Aorta (tissue), 5 donors: ENCODE measurements at regions not wholly inside any gene's neighbourhood (a gene's known extent, or its start where the extent isn't known, plus 50 kb on each side); places are given as distances from the start of the nearest gene placed in this dataset.

Experiments
- ATAC-seq: fragments of 200-7000 bp; cut with Tn5 transposase; one replicate; pipeline ENCODE4 v1.9.1; 2022; ENCODE audit warnings: moderate library complexity; ENCODE audit not compliant: low FRiP score
- DNase-seq, 2 donors: peaks; one replicate each; pipeline ENCODE4 v3.0.0-alpha.2; 2020
- H3K27ac ChIP-seq, 2 donors: one replicate each; pipeline ENCODE4 v1.5.1; 2013; ENCODE audit warnings: low read length in 2 of 2, mild to moderate bottlenecking in 2 of 2, moderate library complexity in 2 of 2, control low read depth in 1 of 2, inconsistent platforms in 1 of 2, low read depth in 1 of 2
- H3K27me3 ChIP-seq, 2 donors: one replicate each; pipeline ENCODE4 v1.6.1; 2013; ENCODE audit warnings: control low read depth in 1 of 2, low read length in 1 of 2, mild to moderate bottlenecking in 1 of 2, moderate library complexity in 1 of 2; ENCODE audit not compliant: insufficient read depth in 2 of 2, control insufficient read depth in 1 of 2
- H3K36me3 ChIP-seq, 2 donors: one replicate each; pipeline ENCODE4 v1.6.1; 2013; ENCODE audit warnings: control low read depth in 1 of 2, low read length in 1 of 2, mild to moderate bottlenecking in 1 of 2; ENCODE audit not compliant: insufficient read depth in 2 of 2, control insufficient read depth in 1 of 2
- H3K4me1 ChIP-seq, 2 donors: one replicate each; pipeline ENCODE4 v1.6.1; 2013; ENCODE audit warnings: low read length in 2 of 2, control low read depth in 1 of 2, mild to moderate bottlenecking in 1 of 2, moderate library complexity in 1 of 2; ENCODE audit not compliant: insufficient read depth in 2 of 2, control insufficient read depth in 1 of 2
- H3K4me3 ChIP-seq, 2 donors: one replicate each; pipeline ENCODE4 v1.5.1; 2013; ENCODE audit warnings: low read length in 2 of 2, control low read depth in 1 of 2, mild to moderate bottlenecking in 1 of 2
- H3K9me3 ChIP-seq: one replicate; pipeline ENCODE4 v1.6.1; 2013; ENCODE audit warnings: mild to moderate bottlenecking, low read length; ENCODE audit not compliant: control insufficient read depth
- WGBS, 2 donors: extraction: QIAGEN DNeasy Blood & Tissue Kit; methylation state at CpG; one replicate each; pipeline ENCODE4 v1.1.7; 2013; 5-methylcytosine and 5-hydroxymethylcytosine counted together
- intact Hi-C, 2 donors: fragments of 100-400 bp; cut with DNase I; formaldehyde crosslinking; loops; one replicate each; pipeline versions ENCODE4 v1.14.2 to v1.15.0; 2022
- donor health status: healthy with polysubstance abuse.
- donor health status: Bipolar disorder and iron deficiency.
- donor health status: DM: no; HTN: no; CAD: no.
- donor health status: DM: no; HTN: no; CAD: no.
- donor health status: DM: yes; HTN: yes; CAD: no.

DNA sequence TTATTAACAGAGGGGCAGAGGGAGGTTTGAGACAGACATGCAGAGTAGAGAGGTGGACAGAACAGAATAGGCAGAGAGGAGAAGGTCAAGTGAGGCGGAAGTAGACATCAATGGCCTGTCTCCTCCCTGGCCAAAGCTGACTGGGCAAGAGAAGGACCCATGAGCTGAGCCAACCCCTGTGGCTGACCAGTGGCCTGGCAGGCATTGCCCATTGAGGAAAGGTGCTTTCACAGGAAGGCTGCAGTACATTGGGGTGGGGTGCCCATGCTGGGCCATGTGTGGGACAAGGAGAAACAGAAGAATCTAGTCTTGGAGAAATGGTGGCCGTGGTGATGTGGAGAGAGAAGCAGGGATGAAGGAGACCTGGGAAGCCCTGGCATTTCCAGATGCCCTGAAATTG lies 76.0 kb downstream of the MYEOV start:
- no peak for ATAC-seq
- WGBS, 2 donors: 97 to 98% methylated on average over 2 of the region's 2 CpGs
- Histone ChIP-seq H3K4me1 (no peaks in the 10 kb centered on the region), H3K27ac (no peak overlapping the region), H3K9me3 (no peaks in the 10 kb centered on the region), H3K36me3 (no peaks in the 10 kb centered on the region), H3K27me3 (no peaks in the 10 kb centered on the region), H3K4me3 (no peak overlapping the region)
- intact Hi-C loops: no loop called here
- DNase-seq: no peak

DNA sequence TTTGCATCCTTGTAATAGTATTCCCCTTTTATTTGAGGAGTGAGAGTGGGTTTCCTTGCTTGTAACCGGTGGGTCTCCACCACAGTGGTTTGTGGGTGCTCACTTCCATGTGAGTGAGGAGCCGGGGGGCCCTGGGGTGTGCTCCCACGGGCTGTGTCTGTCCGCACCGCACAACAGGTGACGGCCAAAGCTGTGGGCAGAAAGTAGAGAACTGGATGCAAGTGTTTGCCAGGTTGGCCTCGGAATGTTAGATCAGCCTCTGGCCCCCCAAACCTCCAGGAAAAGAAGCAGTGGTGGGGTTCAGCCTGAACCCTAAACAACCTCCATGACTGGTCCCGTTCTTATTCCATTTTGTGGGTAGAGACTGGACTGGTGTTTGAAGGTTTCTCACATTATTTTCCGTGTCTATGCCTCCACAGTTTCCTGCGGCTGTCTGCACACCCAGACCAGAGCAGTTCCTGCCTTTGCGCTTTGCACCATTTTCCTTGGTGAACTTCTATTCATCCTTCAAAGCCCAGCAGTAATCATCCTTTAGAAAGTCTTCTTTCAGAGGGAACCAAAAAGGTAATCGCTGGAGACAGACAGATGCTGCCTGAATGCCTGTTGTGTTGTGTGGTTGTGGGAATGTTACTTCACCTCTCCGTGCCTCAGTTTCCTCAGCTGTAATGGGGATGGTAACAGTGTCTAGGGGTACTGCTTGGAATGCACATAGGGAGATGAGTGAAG lies 77.2 kb downstream of the MYEOV start:
- ATAC-seq: no peak
- no peak overlapping the region for H3K27ac ChIP-seq
- H3K4me3 ChIP-seq: no peak overlapping the region
- H3K36me3 ChIP-seq: no peaks in the 10 kb centered on the region
- WGBS, 2 donors: 95 to 97% methylated on average over 13 of the region's 13 CpGs
- no peaks in the 10 kb centered on the region for H3K27me3 ChIP-seq
- no peaks in the 10 kb centered on the region for H3K4me1 ChIP-seq
- DNase-seq: no peak
- H3K9me3 ChIP-seq: no peaks in the 10 kb centered on the region
- intact Hi-C loops: no loop called here

DNA sequence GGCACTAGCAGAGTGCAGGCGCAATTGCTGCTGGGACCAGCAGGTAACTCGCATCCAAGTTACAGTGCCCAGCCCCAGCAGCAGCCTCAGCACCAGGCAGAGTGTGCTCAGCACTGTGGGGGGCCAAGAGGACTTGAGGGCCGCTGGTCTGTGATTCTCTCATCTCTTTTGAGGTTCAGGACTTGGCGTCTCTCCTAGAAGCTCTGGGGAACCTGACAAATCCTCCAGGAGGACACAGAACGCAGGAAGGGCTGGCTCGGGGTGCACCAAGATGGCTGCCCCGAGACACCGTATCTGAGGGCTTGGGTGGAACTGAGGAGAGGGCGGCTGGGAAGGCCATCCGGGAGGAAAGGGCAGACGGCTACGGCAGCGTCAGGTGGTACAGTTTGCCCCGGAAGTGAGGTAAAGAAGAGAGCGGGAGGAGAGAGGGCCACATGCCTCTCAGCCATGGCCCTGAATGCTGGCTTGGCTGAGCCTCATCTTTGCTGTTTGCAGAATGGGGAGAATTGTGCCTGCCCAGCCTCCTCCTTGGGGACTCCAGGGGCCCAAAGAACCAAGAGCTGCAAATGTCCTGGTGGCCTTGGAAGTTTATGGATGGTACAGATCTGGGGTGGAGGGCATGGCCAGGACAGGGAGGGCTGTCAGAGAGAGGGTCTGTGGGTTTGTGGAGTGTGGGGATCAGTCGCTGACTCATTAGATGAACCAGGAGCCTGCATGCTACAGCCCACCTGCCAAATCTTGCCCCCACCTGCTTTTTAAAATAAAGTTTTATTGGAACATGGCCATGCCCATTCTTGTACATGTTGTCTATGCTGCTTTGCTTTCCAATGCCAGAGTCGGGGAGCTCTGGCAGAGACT lies 78.0 kb downstream of the MYEOV start:
- Histone ChIP-seq H3K4me3 (no peak overlapping the region), H3K9me3 (no peaks in the 10 kb centered on the region), H3K27me3 (no peaks in the 10 kb centered on the region), H3K4me1 (no peaks in the 10 kb centered on the region), H3K36me3 (no peaks in the 10 kb centered on the region), H3K27ac (no peak overlapping the region)
- peak in 1 of 2 donors; percentile 65 for DNase-seq
- no peak for ATAC-seq
- intact Hi-C loops: no loop called here
- WGBS, 2 donors: 90 to 92% methylated on average over 17 of the region's 17 CpGs

DNA sequence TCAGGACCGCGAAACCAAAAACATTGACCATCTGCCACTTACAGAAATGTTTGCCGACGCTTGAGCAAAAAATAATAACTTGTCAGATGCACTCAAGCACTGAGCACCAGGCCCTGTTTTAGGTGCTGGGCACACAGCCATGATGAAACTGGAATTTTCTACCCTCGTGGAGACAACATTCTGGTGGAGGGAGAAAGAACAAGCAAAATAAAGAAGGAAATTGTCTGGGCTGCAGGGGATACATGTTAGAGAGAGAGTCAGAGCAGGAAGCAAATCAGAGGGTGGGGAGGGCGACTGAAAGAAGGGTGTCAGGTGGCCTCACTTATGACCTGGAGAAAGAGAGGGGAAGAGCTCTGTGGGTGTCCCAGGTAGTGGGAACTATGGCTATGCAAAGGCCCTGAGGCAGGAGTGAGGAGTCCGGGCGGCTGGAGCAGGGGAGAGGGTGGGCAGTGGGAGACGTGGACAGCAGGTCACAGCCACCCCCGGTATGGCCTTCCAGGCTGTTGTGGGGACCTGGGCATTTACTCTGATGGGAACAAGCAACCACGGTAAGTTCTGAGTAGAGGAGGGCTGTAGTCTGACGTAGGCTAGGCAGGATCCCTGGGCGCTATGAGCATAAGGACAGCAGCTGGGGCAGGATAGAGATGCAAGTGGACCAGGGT lies 78.8 kb downstream of the MYEOV start:
- H3K9me3 ChIP-seq: no peaks in the 10 kb centered on the region
- intact Hi-C loops: no loop called here
- H3K27ac ChIP-seq: no peak overlapping the region
- 90 to 91% methylated on average over 13 of the region's 13 CpGs for WGBS, 2 donors
- no peak for ATAC-seq
- H3K27me3 ChIP-seq: no peaks in the 10 kb centered on the region
- H3K4me1 ChIP-seq: no peaks in the 10 kb centered on the region
- no peak for DNase-seq
- H3K36me3 ChIP-seq: no peaks in the 10 kb centered on the region
- no peak overlapping the region for H3K4me3 ChIP-seq

DNA sequence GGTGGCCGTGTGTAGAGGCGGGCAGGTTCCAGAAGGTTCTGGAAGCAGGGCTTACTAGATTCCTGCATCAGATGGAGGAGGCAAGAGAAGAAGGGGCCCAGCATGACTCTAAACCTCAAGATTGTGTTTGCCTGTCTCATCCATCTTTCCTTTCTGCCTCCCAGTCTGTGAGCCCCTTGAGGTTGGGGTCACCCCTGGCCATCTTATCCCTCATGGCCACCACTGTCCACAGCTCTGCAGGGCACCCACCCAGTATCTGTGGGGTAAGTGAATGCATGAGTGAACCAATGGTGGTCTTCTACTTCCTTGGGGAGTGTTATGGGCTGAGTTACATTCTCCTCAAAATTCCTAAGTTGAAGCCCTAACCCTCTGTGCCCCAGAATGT lies 79.3 kb downstream of the MYEOV start:
- no peak overlapping the region for H3K27ac ChIP-seq
- no peaks in the 10 kb centered on the region for H3K27me3 ChIP-seq
- WGBS, 2 donors: 93 to 97% methylated on average over 2 of the region's 2 CpGs
- H3K9me3 ChIP-seq: no peaks in the 10 kb centered on the region
- intact Hi-C loops: no loop called here
- DNase-seq (no peak), ATAC-seq (no peak)
- H3K4me3 ChIP-seq: no peak overlapping the region
- no peaks in the 10 kb centered on the region for H3K36me3 ChIP-seq
- no peaks in the 10 kb centered on the region for H3K4me1 ChIP-seq

DNA sequence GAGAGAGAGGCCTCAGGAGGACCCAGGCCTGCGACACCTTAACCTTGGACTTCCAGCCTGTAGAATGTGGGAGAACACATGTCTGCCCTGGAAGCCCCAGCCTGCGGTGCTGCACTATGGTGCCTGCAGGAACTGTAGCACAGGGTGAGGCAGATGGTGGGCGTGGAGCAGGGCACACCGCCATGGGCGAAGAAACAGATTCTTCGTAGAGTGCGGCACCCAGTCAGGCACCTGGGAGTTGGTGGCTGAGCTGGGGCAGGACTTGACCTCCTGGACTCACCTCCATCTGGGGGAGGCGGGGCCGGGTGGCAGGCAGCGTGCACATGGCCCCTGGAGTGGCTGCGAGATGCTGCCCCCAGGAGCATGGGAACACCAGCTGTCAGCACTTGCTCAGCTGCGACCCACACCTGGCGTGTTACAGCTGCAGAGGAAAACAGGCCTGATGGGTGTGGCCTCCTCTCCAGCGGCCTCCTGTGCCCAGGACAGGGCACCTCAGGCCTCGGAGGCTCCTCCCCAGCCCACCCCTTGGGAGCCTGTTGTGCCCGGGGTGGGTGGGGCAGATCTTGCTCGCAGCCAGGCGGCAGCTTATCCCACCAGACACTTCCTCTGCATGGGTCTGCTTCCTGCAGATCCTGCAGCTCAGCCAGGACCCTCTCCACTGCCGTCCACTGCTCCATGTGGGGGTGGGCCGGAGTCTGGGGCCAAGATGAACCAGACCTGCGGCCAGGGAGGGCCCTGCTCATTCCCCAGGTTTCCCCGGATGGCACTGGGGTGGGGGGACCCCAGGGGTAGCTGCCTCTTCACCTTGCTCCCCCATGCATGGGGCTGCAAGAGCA lies 80.4 kb downstream of the MYEOV start:
- Histone ChIP-seq H3K36me3 (no peaks in the 10 kb centered on the region), H3K27me3 (no peaks in the 10 kb centered on the region), H3K4me3 (no peak overlapping the region), H3K27ac (no peak overlapping the region), H3K4me1 (no peaks in the 10 kb centered on the region), H3K9me3 (no peaks in the 10 kb centered on the region)
- peak in 1 of 2 donors; percentile 66 for DNase-seq
- 89 to 92% methylated on average over 22 of the region's 22 CpGs for WGBS, 2 donors
- intact Hi-C loops: no loop called here
- no peak for ATAC-seq

GRCh38 chr11:69374946-69375310 lies 81.0 kb downstream of the MYEOV start:
- Histone ChIP-seq H3K27me3 (no peaks in the 10 kb centered on the region), H3K4me1 (no peaks in the 10 kb centered on the region), H3K27ac (no peak overlapping the region), H3K9me3 (no peaks in the 10 kb centered on the region), H3K4me3 (no peak overlapping the region), H3K36me3 (no peaks in the 10 kb centered on the region)
- DNase-seq (no peak), ATAC-seq (no peak)
- intact Hi-C loops: no loop called here
- 95 to 96% methylated on average over 4 of the region's 4 CpGs for WGBS, 2 donors

- Histone ChIP-seq H3K27ac (no peak overlapping the region), H3K4me1 (no peaks in the 10 kb centered on the region), H3K36me3 (no peaks in the 10 kb centered on the region), H3K9me3 (no peaks in the 10 kb centered on the region), H3K27me3 (no peaks in the 10 kb centered on the region), H3K4me3 (no peak overlapping the region)
- ATAC-seq (no peak), DNase-seq (peak in 1 of 2 donors; percentile 58)
- intact Hi-C loops: no loop called here
- 91 to 95% methylated on average over 22 of the region's 22 CpGs for WGBS, 2 donors
Measured at GRCh38 chr11:69375316-69376154, 81.6 kb downstream of the MYEOV start.
